DLD1 (cell line): ENCODE measurements at regions not wholly inside any gene's neighbourhood (a gene's known extent, or its start where the extent isn't known, plus 50 kb on each side); places are given as distances from the start of the nearest gene placed in this dataset.

ENCODE experiments used
- in situ Hi-C: cut with HindIII; loops from 2 replicates; pipeline ENCODE4 v1.10.0; 2017; ENCODE audit warnings: low sequenced_read_pairs

DNA sequence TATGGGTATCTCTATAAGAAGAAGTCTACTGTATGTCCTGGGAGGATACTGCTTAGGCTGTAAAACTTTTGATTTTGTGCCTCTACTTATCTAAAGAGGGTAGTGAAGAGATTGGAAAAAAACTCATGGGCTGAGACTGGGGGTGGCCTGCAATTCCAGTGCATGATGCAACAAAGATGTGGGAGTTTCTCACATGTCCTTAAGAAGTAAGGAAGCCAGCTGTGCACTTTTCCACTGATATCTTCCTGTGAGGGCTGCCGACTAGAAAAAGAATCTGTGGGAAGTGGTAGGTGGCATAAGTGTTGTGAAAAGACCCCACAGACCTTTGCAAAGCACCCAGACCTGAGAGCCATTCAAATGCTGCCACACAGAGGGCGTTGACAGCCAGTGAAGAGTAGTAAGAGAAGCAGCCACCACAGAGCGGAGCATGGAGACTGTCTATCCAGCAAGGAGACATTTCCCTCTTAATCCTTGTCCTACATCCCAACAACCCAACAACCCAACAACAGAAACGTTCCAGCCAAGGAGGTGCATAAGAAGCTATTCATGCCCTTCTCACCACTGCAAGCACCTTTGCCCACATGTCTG, 65.1 kb downstream of the PFDN4 start:
- in situ Hi-C loops = no loop called here

DNA sequence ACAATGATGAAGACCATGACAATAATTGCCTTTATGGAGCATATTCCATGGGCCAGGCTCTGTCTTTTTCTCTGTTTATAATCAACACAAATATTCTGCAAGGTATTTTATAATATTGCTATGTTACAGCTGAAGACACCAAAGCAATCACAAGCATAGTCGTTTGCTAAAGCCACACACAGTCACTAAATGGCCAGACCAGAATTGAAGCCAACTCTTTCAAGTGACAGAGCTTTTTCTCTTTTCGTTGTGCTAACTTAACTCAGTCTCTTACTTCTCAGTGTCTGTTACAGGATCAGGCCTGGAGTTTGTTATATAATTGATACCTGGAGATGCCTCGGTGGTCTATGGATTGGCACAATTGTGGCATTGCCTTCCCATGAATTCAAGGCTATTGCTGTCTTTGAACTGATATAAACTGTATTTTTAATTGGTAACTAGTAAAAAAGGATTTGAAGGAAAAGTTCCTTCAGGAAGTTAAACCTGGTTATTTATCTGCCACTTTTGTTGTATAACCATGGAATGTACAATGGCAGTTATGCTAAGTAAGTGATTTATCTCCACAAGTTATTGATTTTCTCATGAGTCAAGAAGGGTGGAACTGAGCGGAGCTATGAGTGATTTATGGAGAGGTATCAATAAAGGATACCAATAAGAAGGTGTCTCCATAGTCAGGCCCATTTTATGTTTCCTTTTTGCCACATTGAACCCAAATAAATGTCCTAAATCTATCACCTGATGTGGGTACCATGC, 67.6 kb downstream of the PFDN4 start:
- in situ Hi-C loops = no loop called here

DNA sequence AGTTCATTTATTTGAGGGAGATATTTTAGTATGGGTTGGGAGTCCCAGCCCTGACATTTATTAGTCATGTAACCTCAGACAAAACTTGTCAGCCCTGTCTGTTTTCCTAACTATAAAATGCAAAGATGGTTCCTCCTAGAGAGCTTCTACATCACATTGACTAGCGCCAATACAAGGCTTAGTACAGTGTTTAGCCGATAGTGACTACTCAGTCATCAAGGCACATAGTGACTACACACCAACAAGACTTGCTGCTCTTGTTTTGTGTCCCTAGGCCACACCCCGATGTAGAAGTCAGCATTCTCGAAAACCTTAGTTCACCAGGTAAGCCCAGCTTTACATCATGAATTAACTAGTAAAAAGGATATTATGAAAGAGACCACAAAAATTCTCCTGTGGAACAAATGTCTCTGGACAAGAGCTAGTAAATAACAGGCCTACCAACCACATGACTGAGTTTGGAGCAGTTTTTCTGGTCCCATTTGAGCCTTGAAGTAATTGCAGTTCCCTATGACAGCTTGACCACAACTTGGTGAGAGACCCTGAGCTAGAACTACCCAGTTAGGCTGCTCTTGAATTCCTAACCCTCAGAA, 68.8 kb downstream of the PFDN4 start:
- in situ Hi-C loops = no loop called here

DNA sequence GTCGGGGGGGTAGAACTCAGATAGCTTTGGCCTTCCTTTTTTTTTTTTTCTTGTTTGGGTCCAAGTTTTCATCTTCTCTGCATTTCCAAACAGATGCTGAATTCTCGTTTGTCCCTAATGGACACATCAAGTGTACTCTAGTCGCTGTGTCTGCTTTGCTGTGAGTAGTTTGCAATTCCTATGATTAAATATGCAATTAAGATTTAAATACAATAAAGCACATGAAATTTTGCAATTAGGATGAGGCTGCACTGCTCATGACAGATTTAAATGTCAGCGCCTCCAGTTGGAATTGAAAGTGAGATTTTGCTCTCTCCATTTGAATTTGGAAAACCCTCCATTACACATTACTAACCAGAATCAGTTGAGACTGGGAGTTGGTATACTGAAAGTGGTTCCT, 70.4 kb downstream of the PFDN4 start:
- in situ Hi-C loops = no loop called here

DNA sequence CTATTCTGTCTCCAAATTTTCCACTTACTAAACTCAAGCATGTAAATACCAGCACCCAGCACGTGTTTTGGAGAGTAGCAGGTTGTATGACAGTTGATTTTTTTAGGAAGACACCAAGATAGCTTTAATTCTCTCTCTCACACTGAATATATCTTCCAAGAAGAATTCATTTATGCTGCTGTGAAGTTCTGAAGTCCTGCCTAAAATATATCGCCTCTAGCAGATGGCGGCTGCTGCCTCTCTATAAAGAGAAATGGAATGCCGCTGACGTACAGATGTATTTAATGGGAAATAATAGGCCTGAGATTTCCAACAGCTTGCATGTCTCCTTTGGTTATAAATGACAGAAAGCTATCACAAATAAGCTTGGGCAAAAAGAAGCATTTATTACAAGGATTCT, 74.7 kb downstream of the PFDN4 start:
- in situ Hi-C loops = no loop called here

DNA sequence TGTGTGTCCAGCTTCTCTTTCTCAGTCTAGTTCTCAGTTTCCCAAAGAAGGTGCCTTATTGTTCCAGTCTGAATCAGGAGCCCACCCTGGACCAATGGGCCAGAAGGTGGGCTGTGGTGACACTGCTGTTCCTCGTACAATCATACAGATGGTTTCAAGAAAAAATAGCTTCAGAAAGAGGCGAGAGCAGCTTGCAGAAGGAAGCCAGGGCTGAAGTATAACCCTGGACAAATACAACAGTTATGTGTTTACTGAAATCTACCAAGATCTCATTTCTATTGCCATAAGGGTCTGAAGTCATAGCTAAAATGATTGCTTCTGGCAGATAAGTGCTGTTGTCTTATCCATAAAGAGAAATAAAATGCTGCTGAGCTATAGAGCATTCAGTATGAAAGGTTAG, 75.4 kb downstream of the PFDN4 start:
- in situ Hi-C loops = no loop called here

DNA sequence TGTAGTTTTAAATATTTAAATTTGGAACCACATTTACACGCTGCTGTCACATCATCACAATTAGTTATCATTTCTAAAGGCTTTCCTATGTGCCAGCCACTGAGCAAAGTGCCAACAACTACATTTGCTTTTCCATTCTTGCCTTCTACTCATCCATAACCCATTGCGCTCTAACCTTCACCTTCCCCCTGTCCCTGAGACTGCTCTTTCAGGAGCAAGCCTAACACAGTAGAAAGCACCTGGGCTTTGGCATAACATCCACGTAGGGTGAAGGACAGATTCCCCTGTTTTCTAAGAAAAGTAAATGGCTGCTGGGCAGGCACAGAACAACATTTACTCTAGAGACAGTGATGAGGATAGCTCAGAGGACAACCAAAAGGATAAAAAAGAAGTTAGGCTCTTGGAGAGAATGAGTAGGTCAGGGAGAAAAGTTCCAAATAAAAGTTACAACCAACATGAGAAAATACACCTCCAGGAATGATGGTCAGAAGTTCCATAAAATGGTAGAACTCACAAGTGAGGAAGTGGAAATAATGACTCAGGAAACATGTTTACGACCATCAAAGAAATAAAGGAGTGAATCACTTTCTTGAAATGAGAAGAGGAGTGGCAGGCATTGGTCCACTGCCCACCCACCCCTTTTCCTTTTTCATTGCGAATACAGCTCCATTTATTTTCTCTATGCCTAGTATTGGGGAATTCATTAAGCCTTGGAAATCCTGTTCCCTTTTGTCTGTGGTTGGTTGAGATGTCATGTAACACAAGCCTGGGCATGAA, 77.2 kb downstream of the PFDN4 start:
- in situ Hi-C loops = no loop called here

DNA sequence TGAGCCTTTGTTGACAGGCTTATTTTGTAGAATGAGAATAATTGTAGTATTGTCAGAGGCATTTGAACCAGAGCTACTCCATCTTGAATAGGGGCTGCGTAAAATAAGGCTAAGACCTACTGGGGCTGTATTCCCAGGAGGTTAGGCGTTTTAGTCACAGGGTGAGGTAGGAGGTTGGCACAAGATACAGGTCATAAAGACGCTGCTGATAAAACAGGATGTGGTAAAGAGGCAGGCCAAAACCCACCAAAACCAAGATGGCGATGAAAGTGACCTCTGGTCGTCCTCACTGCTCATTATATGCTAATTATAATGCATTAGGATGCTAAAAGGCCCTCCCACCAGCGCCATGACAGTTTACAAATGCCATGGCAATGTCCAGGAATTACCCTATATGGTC, 82.7 kb downstream of the PFDN4 start:
- in situ Hi-C loops = no loop called here

DNA sequence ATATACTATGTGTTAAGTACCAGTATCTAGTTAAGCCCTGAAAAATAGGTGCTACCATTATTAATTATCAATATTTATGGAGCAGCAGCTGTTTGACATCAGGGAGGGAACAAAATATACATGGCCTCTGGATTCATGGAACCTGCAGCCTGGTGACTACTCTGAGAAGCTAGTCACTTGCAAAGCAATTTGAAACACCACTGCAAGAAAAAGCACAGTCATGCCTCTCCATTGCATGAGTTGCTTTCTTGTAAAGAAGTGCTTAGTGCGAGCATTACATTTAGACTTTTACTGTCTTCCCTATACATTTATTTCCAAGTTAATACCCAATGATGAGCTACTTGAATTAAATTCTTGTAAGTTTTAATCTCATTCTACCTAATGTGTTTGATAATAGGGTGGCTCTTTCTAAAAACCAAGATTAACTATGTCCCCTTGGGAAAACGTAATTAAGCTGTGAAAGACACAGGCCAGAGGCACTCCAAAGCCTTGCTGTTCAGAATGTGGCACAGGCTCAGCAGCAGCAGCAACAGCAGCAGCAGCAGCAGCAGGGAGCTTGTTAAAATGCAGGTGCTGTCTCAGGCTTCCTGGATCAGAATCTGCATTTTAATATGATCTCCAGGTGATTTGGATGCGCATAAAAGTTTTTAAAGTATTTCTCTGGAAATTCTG, 83.6 kb downstream of the PFDN4 start:
- in situ Hi-C loops = no loop called here

DNA sequence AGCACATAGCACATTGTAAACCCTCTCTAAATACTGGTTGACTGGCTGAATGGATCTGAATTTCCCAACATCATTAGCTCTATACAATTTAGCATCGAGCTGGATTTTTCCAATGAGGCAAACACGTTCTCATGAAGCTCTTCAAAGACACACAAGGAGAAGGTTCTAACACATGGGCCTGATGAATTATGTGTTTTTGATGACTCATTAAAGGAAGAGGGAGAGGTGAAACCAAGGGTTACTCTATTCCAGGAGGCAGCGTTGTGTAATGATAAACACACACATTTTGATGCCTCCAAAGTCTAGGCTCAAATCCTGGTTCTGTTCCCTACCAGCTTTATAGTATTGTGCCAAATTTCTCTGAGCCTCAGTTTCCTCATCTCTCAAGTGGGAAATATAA, 84.3 kb downstream of the PFDN4 start:
- in situ Hi-C loops = no loop called here

DNA sequence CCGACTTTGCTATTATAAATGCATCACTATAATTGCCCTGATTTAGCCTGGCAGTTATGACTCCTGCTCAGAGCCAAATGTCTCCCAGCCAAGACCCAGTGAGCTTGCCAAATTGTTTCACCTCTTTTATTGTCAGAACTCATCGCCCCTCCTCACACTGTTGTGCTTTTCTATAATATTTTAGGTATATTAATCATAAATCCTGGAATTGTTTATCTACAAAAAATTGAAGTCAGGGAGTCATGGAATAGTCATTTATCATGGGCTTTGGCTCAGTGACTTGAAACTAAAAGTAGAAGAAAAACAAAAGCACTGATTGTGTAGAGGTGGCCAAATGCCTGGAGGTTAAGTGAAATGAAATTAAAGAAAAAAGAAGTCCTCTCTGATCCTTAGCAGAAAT, 85.6 kb downstream of the PFDN4 start:
- in situ Hi-C loops = no loop called here

DNA sequence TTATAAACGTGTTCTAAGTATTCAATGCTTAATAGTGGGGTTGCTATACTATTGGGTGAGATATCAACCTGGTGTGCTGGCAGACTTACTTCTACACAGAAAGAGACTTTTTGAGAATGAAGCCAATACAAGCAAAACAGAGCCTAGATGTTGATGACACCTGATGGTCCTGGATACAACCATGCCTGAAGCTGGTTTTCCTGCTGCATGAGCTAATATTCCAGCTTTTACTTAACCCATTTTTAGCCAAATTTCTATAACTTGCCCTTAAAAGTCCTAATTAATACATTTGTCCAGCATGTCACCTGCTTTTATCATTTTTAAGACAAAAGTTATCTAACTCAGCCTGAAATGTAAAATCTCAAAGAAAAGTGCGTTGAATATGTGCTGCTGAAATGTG, 86.2 kb downstream of the PFDN4 start:
- in situ Hi-C loops = no loop called here

DNA sequence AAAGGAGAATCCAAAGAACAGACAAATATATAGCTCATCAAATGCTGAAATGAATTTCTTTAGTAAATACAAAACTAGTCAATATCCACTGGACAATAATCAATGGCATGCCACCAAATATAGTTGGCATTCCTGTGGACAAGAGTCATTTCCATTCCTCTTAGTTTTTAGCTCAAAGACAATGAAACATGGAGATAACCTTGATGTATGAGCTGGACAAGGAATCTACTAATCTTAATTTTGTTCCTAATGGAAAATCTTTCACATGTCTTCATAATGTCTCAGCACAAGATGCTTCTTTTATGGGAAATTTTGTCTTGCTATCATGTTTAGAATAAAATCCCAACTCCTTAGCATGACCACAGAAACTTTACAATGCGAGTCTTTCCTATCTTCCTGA, 87.8 kb downstream of the PFDN4 start:
- in situ Hi-C loops = no loop called here

DNA sequence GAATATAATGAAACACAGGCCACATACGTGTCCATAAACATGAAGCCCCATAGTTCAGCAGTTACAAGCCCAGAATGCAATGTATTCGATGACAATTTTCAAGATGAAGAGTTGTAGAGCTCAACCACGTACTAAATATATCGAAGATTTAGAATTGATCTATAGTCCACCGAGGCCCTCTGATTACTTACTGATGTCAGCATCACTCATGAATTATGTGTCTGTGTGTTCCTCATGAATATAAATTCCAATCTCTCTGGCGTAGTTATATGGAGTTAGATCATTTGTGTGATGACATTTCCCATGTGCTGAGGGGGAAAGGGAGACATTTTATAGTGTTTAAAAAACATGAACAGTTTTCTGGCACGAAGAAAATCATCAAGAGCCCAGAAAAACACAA, 97.5 kb downstream of the PFDN4 start:
- in situ Hi-C loops = no loop called here

DNA sequence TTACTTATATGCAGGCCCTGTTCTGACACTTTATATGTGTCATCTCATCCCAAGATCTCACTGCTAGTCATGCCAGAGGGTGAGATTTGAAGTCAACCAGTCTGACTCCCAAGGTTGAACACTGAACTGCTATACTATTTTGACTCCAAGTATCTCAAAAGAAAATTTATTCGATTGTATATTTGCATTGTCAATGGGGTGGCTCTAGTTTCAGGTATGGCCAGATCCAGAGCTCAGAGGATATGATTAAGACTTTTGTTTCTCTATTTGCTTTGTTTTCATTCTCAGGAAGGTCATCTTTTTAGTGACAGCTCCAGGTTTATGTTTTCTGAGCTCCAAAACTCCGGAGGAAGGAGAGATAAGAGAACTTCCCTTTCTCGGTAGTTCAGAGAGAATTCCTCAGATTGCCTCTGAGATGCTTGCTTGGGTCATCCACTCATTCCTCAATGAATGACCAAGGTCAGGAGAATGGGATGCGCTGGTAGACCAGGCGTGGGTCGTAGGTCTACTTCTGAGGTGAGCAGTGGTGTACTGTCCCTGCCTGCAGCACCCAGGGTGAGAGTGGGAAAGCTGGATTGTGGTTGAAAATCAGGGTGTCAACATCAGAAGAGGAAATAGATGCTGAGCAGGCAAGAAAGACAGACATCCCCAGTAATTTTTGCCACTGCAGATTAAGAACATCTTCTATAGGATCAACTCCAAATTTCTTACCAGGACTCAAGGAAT, 99.3 kb downstream of the PFDN4 start:
- in situ Hi-C loops = no loop called here

DNA sequence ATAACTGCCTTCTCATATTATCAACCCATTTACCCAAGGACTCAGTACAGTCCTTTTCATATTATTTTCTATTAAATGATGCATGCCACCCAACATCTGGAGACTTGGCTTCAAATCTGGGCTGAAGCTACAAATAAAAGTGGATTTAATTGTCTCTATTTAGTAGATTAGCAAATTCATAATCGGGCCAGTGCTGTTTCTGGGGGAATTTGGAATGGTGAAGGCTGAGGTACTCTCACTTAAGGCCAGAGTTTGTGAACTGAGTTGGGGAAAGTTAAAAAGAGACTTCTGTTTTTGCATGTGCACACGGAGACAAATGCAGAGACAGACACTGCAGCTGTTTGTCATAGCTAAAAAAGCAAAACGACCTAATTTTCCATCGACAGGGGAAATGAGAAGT, 100.9 kb downstream of the PFDN4 start:
- in situ Hi-C loops = no loop called here

DNA sequence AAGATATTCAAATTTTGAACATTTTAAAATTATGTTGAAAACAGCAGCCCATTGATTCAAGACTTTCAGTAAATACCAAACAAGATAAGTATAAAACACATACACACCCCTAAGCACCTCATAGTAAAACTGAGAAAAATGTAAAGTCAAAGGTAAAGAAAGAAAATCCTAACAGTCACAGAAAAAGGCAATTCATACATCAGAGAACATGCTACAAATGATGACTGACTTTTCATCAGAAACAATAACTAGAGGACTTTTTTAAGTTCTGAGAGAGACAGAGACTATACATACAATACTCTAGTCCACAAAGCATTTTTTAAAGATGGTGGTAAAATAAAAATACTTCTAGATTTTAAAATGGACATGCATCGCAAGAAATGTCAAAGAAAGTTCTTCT, 111.0 kb downstream of the PFDN4 start:
- in situ Hi-C loops = no loop called here

DNA sequence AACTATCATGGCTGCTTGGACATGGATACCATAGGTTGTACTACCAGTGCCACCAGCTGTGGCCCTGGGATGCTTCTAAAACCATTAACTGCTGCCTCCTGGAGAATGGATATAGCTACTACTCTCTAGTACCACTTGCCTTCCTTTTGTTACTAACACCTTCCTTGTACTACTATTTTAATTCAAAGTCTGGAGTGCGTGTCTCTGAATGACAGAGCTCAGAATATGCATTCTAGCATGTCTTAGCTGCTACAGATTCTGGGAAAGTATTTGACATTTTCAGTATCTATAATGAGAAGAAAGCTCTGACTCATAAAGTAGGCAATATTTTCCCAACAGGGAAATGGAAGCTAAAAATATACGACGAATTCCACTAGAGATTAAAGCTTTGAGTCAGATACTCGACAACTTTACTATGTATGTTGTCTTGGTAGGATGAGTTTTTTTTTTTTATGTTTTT, 112.3 kb downstream of the PFDN4 start:
- in situ Hi-C loops = loop anchor here (5.0 kb wide), 1 partner anchor 103 kb away; no protein-coding TSS in a partner anchor

DNA sequence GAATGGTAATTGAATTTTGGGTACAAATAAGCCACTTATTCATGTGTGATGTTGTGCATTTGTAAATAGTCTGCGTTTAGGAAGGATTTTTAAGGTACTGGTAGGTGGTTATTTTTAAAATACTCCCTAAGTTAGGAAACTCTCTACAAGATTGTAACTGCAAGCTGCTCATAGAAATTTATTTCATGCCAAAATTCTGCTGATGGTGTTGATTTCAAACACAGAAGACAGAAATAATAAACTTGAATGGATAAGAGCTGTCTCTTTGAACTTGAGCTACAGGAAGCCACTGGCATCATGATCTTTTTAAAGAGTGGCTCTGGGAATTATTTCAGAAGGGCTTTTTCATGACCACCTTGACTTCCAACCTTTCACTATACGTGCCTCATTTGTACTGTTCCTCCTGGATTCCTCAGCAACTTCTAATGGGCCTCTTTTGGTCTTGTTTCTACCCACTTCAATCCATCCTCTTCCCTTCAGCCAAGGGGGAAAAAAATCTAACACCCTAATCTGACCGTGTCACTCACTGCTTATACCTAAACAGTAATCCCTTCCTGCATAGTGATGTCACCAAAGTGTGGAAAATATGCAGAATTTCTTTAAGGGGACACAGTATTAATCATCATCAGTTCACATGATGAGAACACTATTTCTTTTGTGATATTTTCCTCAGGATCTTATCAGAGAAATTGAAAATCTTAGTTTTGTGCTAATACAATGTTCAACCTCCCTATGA, 113.6 kb downstream of the PFDN4 start:
- in situ Hi-C loops = loop anchor here (5.0 kb wide), 1 partner anchor 104 kb away; no protein-coding TSS in a partner anchor
